ENCODE measurements at regions not wholly inside any gene's neighbourhood (a gene's known extent, or its start where the extent isn't known, plus 50 kb on each side); places are given as distances from the start of the nearest gene placed in this dataset.

- peaks cover 0 to 3% (median 0%) of the 10 kb centered on the region in 5 experiments for H3K9me3 ChIP-seq (ENCODE audit: control extremely low read depth in 1 of 5, control insufficient read depth in 4 of 5, insufficient read depth in 2 of 5, low read depth in 1 of 5, low read length in 4 of 5)
- no peaks in the 10 kb centered on the region for H3K27me3 ChIP-seq (replicated peaks in 2 of 5; ENCODE audit: control insufficient read depth in 4 of 5, insufficient read depth in 5 of 5, low read length in 4 of 5)
- ChIA-PET CTCF (interaction anchor here (1.0 kb wide), 1 partner anchor 10 kb away, joined by 3 read pairs; no protein-coding TSS in a partner anchor), POLR2A (no interaction called here)
- no peaks in the 10 kb centered on the region for H3K36me3 ChIP-seq (ENCODE audit: control insufficient read depth in 4 of 4, insufficient read depth in 4 of 4, low read length in 3 of 4)
- no peaks in the 10 kb centered on the region for H3K4me1 ChIP-seq (ENCODE audit: control extremely low read depth in 1 of 4, control insufficient read depth in 4 of 4, insufficient read depth in 4 of 4, low read length in 3 of 4)
- no peak overlapping the region for H3K4me3 ChIP-seq (ENCODE audit: control insufficient read depth in 1 of 7, extremely low read depth in 1 of 7, insufficient read depth in 4 of 7, low read depth in 2 of 7, low read length in 6 of 7)
- no peak overlapping the region for H3K27ac ChIP-seq (ENCODE audit: insufficient read depth in 1 of 2, low read depth in 1 of 2, low read length in 2 of 2, poor library complexity in 1 of 2, severe bottlenecking in 2 of 2)
- WGBS (ENCODE audit: insufficient coverage) = no CpG with 5 or more reads among the region's 3 CpGs
- no peak for DNase-seq
Measured at GRCh38 chr6:133100865-133101264, 140.3 kb upstream of the EYA4 start.

- ChIA-PET POLR2A (no interaction called here), CTCF (no interaction called here)
- DNase-seq = no peak
- no peak overlapping the region for H3K27ac ChIP-seq (ENCODE audit: insufficient read depth in 1 of 2, low read depth in 1 of 2, low read length in 2 of 2, poor library complexity in 1 of 2, severe bottlenecking in 2 of 2)
- H3K36me3 ChIP-seq (ENCODE audit: control insufficient read depth in 4 of 4, insufficient read depth in 4 of 4, low read length in 3 of 4) = no peaks in the 10 kb centered on the region
- no peak overlapping the region for H3K4me3 ChIP-seq (ENCODE audit: control insufficient read depth in 1 of 7, extremely low read depth in 1 of 7, insufficient read depth in 4 of 7, low read depth in 2 of 7, low read length in 6 of 7)
- H3K27me3 ChIP-seq (replicated peaks in 2 of 5; ENCODE audit: control insufficient read depth in 4 of 5, insufficient read depth in 5 of 5, low read length in 4 of 5) = no peaks in the 10 kb centered on the region
- peaks cover 0 to 3% (median 0%) of the 10 kb centered on the region in 5 experiments for H3K9me3 ChIP-seq (ENCODE audit: control extremely low read depth in 1 of 5, control insufficient read depth in 4 of 5, insufficient read depth in 2 of 5, low read depth in 1 of 5, low read length in 4 of 5)
- H3K4me1 ChIP-seq (ENCODE audit: control extremely low read depth in 1 of 4, control insufficient read depth in 4 of 4, insufficient read depth in 4 of 4, low read length in 3 of 4) = no peaks in the 10 kb centered on the region
Measured at GRCh38 chr6:133101790-133102189, 139.4 kb upstream of the EYA4 start.

DNA sequence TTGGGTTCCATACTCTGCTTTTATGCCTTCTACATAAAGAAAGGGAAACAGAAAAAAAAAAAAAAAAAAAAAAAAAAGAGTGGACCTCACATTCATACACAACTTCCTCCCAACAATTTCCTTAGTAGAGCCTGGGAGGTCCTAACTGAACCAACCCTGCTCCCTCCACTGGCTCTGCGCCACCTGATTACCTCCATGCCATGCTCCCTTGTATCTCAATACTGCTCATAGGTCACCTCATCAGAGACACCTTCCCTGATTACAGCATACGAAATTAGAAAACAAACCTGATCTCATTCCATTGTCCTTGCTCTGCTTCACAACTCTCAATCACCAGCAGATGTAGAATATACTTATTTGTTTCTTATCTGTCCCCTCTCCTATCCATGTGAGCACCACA, 134.2 kb upstream of the EYA4 start:
- H3K27me3 ChIP-seq (replicated peaks in 2 of 5; ENCODE audit: control insufficient read depth in 4 of 5, insufficient read depth in 5 of 5, low read length in 4 of 5) = peaks cover 0 to 2% (median 0%) of the 10 kb centered on the region in 5 experiments
- no peaks in the 10 kb centered on the region for H3K36me3 ChIP-seq (ENCODE audit: control insufficient read depth in 4 of 4, insufficient read depth in 4 of 4, low read length in 3 of 4)
- ChIA-PET CTCF (no interaction called here), POLR2A (no interaction called here)
- no peak overlapping the region for H3K27ac ChIP-seq (ENCODE audit: insufficient read depth in 1 of 2, low read depth in 1 of 2, low read length in 2 of 2, poor library complexity in 1 of 2, severe bottlenecking in 2 of 2)
- WGBS (ENCODE audit: insufficient coverage) = 100% methylated on average over 1 of the region's 2 CpGs
- no peak overlapping the region for H3K4me3 ChIP-seq (ENCODE audit: control insufficient read depth in 1 of 7, extremely low read depth in 1 of 7, insufficient read depth in 4 of 7, low read depth in 2 of 7, low read length in 6 of 7)
- H3K9me3 ChIP-seq (ENCODE audit: control extremely low read depth in 1 of 5, control insufficient read depth in 4 of 5, insufficient read depth in 2 of 5, low read depth in 1 of 5, low read length in 4 of 5) = peaks cover 0 to 3% (median 0%) of the 10 kb centered on the region in 5 experiments
- H3K4me1 ChIP-seq (ENCODE audit: control extremely low read depth in 1 of 4, control insufficient read depth in 4 of 4, insufficient read depth in 4 of 4, low read length in 3 of 4) = no peaks in the 10 kb centered on the region
- no peak for DNase-seq

- Histone ChIP-seq H3K9me3 (ENCODE audit: control extremely low read depth in 1 of 5, control insufficient read depth in 4 of 5, insufficient read depth in 2 of 5, low read depth in 1 of 5, low read length in 4 of 5) (peaks cover 0 to 3% (median 0%) of the 10 kb centered on the region in 5 experiments), H3K27ac (ENCODE audit: insufficient read depth in 1 of 2, low read depth in 1 of 2, low read length in 2 of 2, poor library complexity in 1 of 2, severe bottlenecking in 2 of 2) (no peak overlapping the region), H3K4me1 (ENCODE audit: control extremely low read depth in 1 of 4, control insufficient read depth in 4 of 4, insufficient read depth in 4 of 4, low read length in 3 of 4) (no peaks in the 10 kb centered on the region), H3K27me3 (replicated peaks in 2 of 5; ENCODE audit: control insufficient read depth in 4 of 5, insufficient read depth in 5 of 5, low read length in 4 of 5) (peaks cover 0 to 2% (median 0%) of the 10 kb centered on the region in 5 experiments), H3K36me3 (ENCODE audit: control insufficient read depth in 4 of 4, insufficient read depth in 4 of 4, low read length in 3 of 4) (no peaks in the 10 kb centered on the region), H3K4me3 (ENCODE audit: control insufficient read depth in 1 of 7, extremely low read depth in 1 of 7, insufficient read depth in 4 of 7, low read depth in 2 of 7, low read length in 6 of 7) (no peak overlapping the region)
- ChIA-PET CTCF (no interaction called here), POLR2A (no interaction called here)
- DNase-seq = no peak
- WGBS (ENCODE audit: insufficient coverage) = 70% methylated on average over 2 of the region's 2 CpGs
Measured at GRCh38 chr6:133108419-133108818, 132.7 kb upstream of the EYA4 start.

DNA sequence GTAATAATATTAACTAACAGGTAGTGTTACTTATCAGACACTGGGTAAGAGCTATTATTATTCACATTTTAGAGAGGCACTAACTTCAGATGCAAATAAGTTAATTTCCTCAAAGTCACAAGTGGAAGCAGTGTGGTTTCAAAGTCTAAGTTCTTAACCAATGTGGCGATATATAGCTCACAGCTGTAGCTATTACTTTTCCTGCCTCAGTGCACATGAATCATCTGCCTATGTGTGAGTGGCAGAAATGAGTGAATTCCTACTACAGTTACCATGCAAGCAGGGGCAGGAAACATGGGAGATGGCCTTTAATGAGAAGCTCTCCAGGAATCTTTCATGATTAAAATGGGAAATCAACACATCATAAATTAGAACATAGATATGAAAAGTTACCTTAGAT, 126.2 kb upstream of the EYA4 start:
- Histone ChIP-seq H3K9me3 (ENCODE audit: control extremely low read depth in 1 of 5, control insufficient read depth in 4 of 5, insufficient read depth in 2 of 5, low read depth in 1 of 5, low read length in 4 of 5) (peaks cover 0 to 3% (median 0%) of the 10 kb centered on the region in 5 experiments), H3K27me3 (replicated peaks in 2 of 5; ENCODE audit: control insufficient read depth in 4 of 5, insufficient read depth in 5 of 5, low read length in 4 of 5) (no peaks in the 10 kb centered on the region), H3K4me1 (ENCODE audit: control extremely low read depth in 1 of 4, control insufficient read depth in 4 of 4, insufficient read depth in 4 of 4, low read length in 3 of 4) (no peaks in the 10 kb centered on the region), H3K4me3 (ENCODE audit: control insufficient read depth in 1 of 7, extremely low read depth in 1 of 7, insufficient read depth in 4 of 7, low read depth in 2 of 7, low read length in 6 of 7) (no peak overlapping the region), H3K27ac (ENCODE audit: insufficient read depth in 1 of 2, low read depth in 1 of 2, low read length in 2 of 2, poor library complexity in 1 of 2, severe bottlenecking in 2 of 2) (no peak overlapping the region), H3K36me3 (ENCODE audit: control insufficient read depth in 4 of 4, insufficient read depth in 4 of 4, low read length in 3 of 4) (no peaks in the 10 kb centered on the region)
- POLR2A ChIA-PET = no interaction called here
- CTCF ChIA-PET = no interaction called here
- WGBS (ENCODE audit: insufficient coverage) = 75% methylated on average over 1 of the region's 1 CpG
- no peak for DNase-seq

- 100% methylated on average over 1 of the region's 2 CpGs for WGBS (ENCODE audit: insufficient coverage)
- ChIA-PET POLR2A (no interaction called here), CTCF (no interaction called here)
- no peaks in the 10 kb centered on the region for H3K27me3 ChIP-seq (replicated peaks in 2 of 5; ENCODE audit: control insufficient read depth in 4 of 5, insufficient read depth in 5 of 5, low read length in 4 of 5)
- no peak for DNase-seq
- peaks cover 0 to 3% (median 0%) of the 10 kb centered on the region in 5 experiments for H3K9me3 ChIP-seq (ENCODE audit: control extremely low read depth in 1 of 5, control insufficient read depth in 4 of 5, insufficient read depth in 2 of 5, low read depth in 1 of 5, low read length in 4 of 5)
- no peak overlapping the region for H3K27ac ChIP-seq (ENCODE audit: insufficient read depth in 1 of 2, low read depth in 1 of 2, low read length in 2 of 2, poor library complexity in 1 of 2, severe bottlenecking in 2 of 2)
- no peaks in the 10 kb centered on the region for H3K4me1 ChIP-seq (ENCODE audit: control extremely low read depth in 1 of 4, control insufficient read depth in 4 of 4, insufficient read depth in 4 of 4, low read length in 3 of 4)
- H3K36me3 ChIP-seq (ENCODE audit: control insufficient read depth in 4 of 4, insufficient read depth in 4 of 4, low read length in 3 of 4) = no peaks in the 10 kb centered on the region
- no peak overlapping the region for H3K4me3 ChIP-seq (ENCODE audit: control insufficient read depth in 1 of 7, extremely low read depth in 1 of 7, insufficient read depth in 4 of 7, low read depth in 2 of 7, low read length in 6 of 7)
Measured at GRCh38 chr6:133115946-133116345, 125.2 kb upstream of the EYA4 start.

GRCh38 chr6:133128191-133128590, 113.0 kb upstream of the EYA4 start:
- no peaks in the 10 kb centered on the region for H3K4me1 ChIP-seq (ENCODE audit: control extremely low read depth in 1 of 4, control insufficient read depth in 4 of 4, insufficient read depth in 4 of 4, low read length in 3 of 4)
- H3K9me3 ChIP-seq (ENCODE audit: control extremely low read depth in 1 of 5, control insufficient read depth in 4 of 5, insufficient read depth in 2 of 5, low read depth in 1 of 5, low read length in 4 of 5) = peaks cover 0 to 4% (median 1%) of the 10 kb centered on the region in 5 experiments
- H3K36me3 ChIP-seq (ENCODE audit: control insufficient read depth in 4 of 4, insufficient read depth in 4 of 4, low read length in 3 of 4) = no peaks in the 10 kb centered on the region
- no peak for DNase-seq
- 100% methylated on average over 2 of the region's 2 CpGs for WGBS (ENCODE audit: insufficient coverage)
- ChIA-PET CTCF (no interaction called here), POLR2A (no interaction called here)
- H3K27ac ChIP-seq (ENCODE audit: insufficient read depth in 1 of 2, low read depth in 1 of 2, low read length in 2 of 2, poor library complexity in 1 of 2, severe bottlenecking in 2 of 2) = no peak overlapping the region
- H3K4me3 ChIP-seq (ENCODE audit: control insufficient read depth in 1 of 7, extremely low read depth in 1 of 7, insufficient read depth in 4 of 7, low read depth in 2 of 7, low read length in 6 of 7) = no peak overlapping the region
- H3K27me3 ChIP-seq (replicated peaks in 2 of 5; ENCODE audit: control insufficient read depth in 4 of 5, insufficient read depth in 5 of 5, low read length in 4 of 5) = no peaks in the 10 kb centered on the region
